22Rv1 (cell line): ENCODE measurements at regions not wholly inside any gene's neighbourhood (a gene's known extent, or its start where the extent isn't known, plus 50 kb on each side); places are given as distances from the start of the nearest gene placed in this dataset.

Source experiments
- ZFX ChIP-seq: fragments of 450-650 bp; IDR thresholded peaks from 2 replicates; pipeline ENCODE4 v1.6.1; 2017; ENCODE audit warnings: antibody characterized with exemption, borderline replicate concordance
- TF ChIP-seq, protein P1 (sequence below): fragments of 450-650 bp; IDR thresholded peaks from 2 replicates; pipeline ENCODE4 v1.5.1; 2017; ENCODE audit warnings: mild to moderate bottlenecking

DNA sequence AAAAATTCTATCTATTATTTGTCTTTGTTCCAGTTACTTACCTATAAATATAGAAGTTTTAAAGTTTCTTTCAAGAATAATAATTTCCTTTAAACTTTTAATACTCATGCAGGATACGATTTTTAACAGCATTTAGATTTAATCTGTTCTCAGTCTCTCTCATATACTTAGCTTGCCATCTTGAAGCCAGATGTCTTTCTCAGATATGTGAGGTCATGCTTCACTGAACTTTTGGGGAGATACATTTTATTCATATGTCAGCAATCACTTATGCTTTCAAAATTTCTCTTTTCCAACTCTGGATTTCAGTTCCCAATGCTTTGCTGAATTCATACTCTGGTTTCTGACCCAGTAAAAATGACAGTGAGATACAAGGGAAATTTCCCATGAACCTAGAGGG is 66.5 kb upstream of the CCDC178 start:
- TF ChIP-seq, protein P1, sequence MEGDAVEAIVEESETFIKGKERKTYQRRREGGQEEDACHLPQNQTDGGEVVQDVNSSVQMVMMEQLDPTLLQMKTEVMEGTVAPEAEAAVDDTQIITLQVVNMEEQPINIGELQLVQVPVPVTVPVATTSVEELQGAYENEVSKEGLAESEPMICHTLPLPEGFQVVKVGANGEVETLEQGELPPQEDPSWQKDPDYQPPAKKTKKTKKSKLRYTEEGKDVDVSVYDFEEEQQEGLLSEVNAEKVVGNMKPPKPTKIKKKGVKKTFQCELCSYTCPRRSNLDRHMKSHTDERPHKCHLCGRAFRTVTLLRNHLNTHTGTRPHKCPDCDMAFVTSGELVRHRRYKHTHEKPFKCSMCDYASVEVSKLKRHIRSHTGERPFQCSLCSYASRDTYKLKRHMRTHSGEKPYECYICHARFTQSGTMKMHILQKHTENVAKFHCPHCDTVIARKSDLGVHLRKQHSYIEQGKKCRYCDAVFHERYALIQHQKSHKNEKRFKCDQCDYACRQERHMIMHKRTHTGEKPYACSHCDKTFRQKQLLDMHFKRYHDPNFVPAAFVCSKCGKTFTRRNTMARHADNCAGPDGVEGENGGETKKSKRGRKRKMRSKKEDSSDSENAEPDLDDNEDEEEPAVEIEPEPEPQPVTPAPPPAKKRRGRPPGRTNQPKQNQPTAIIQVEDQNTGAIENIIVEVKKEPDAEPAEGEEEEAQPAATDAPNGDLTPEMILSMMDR, result no peak
- TF ChIP-seq ZFX, result no peak
